PFSK-1 (cell line): ENCODE measurements at regions not wholly inside any gene's neighbourhood (a gene's known extent, or its start where the extent isn't known, plus 50 kb on each side); places are given as distances from the start of the nearest gene placed in this dataset.

Experiments
- FOXP2 ChIP-seq: optimal IDR thresholded peaks from 2 replicates; pipeline ENCODE3; 2011; ENCODE audit warnings: borderline replicate concordance, control low read depth, inconsistent platforms; ENCODE audit not compliant: insufficient read depth; ENCODE audit errors: extremely low read length, extremely low read depth
- POLR2AphosphoS5 ChIP-seq: IDR thresholded peaks from 2 replicates; pipeline ENCODE4 v1.6.1; 2012; ENCODE audit warnings: low read depth, mild to moderate bottlenecking, control low read depth, low read length, moderate library complexity
- REST ChIP-seq, 2 experiments: IDR thresholded peaks; 2 replicates each; pipeline versions ENCODE4 v1.6.1 to v1.8.0; 2011 to 2012; ENCODE audit warnings: low read depth in 2 of 2, low read length in 2 of 2, control low read depth in 1 of 2, inconsistent platforms in 1 of 2, mild to moderate bottlenecking in 1 of 2, moderate library complexity in 1 of 2; ENCODE audit not compliant: insufficient read depth in 1 of 2
- SIN3A ChIP-seq: IDR thresholded peaks from 2 replicates; pipeline ENCODE4 v1.6.1; 2012; ENCODE audit warnings: mild to moderate bottlenecking, low read length, moderate library complexity, borderline replicate concordance; ENCODE audit not compliant: insufficient read depth
- TAF1 ChIP-seq: IDR thresholded peaks from 2 replicates; pipeline ENCODE4 v1.6.1; 2012; ENCODE audit warnings: low read length, control low read depth, borderline replicate concordance; ENCODE audit not compliant: insufficient read depth

- TF ChIP-seq POLR2AphosphoS5 = no peak
Measured at GRCh38 chr5:174402222-174402812, 322.1 kb upstream of the MSX2 start.

DNA sequence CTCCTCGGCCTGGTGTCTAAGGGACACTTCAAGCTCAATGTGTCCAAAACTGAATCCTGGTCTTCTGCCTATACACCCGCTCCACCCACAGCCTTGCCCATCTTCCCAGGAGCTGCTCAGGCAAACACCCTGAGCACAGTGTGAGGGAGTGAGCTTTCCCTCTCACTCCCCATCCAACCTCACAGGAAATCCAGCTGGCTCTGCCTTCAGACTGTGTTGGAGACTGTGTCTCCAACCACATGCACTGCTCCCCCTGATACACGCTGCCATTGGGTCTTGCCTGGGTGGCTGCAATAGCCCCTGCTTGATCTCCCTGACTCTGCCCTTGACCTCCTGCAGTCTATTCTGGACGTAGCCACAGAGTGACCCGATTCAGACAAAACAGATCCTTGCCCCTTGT, 319.5 kb upstream of the MSX2 start:
- TF ChIP-seq POLR2AphosphoS5 = no peak
- no peak for TF ChIP-seq REST (IDR thresholded peaks at IDR 0.05; ENCODE audit: insufficient read depth in 1 of 2, low read depth in 2 of 2, low read length in 2 of 2)
- TF ChIP-seq FOXP2 = no peak
- no peak for TF ChIP-seq TAF1
- TF ChIP-seq SIN3A = no peak

DNA sequence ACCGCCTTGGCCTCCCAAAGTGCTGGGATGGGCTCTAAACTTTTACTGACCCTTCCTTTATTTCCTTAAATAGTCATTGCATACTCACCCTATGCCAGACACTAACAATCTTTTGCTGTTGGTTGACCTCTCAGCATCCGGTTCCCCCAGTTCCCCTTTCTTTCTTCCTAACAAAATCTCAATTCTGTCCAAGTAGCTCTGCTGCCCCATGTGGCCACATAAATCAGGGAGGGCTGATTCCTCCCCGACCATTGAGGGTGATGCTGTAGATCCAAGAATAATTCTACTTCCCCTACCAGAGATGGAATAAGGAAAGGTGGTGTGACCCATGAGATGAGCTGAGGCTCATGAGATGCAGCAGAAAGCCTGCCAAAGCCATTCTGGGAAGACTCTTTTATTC, 315.3 kb upstream of the MSX2 start:
- TF ChIP-seq POLR2AphosphoS5 = no peak
- no peak for TF ChIP-seq SIN3A
- no peak for TF ChIP-seq TAF1
- no peak for TF ChIP-seq FOXP2
- TF ChIP-seq REST (IDR thresholded peaks at IDR 0.05; ENCODE audit: insufficient read depth in 1 of 2, low read depth in 2 of 2, low read length in 2 of 2) = no peak

GRCh38 chr5:174409971-174410370, 314.4 kb upstream of the MSX2 start:
- TF ChIP-seq SIN3A (no peak), FOXP2 (no peak), REST (IDR thresholded peaks at IDR 0.05; ENCODE audit: insufficient read depth in 1 of 2, low read depth in 2 of 2, low read length in 2 of 2) (no peak), POLR2AphosphoS5 (no peak), TAF1 (no peak)

GRCh38 chr5:174410716-174411478, 313.5 kb upstream of the MSX2 start:
- TF ChIP-seq SIN3A (no peak), FOXP2 (no peak), REST (IDR thresholded peaks at IDR 0.05; ENCODE audit: insufficient read depth in 1 of 2, low read depth in 2 of 2, low read length in 2 of 2) (no peak), POLR2AphosphoS5 (no peak), TAF1 (no peak)
